ENCODE measurements at regions not wholly inside any gene's neighbourhood (a gene's known extent, or its start where the extent isn't known, plus 50 kb on each side); places are given as distances from the start of the nearest gene placed in this dataset.
A peak's percentile ranks its signal among the peaks of the same experiment; 100 is the strongest.

GRCh38 chr9:80867731-80868130, 821.6 kb downstream of the TLE1 start:
- Histone ChIP-seq H3K27ac (ENCODE audit: low read length) (no peak overlapping the region), H3K36me3 (ENCODE audit: control insufficient read depth, insufficient read depth, low read length) (no peaks in the 10 kb centered on the region), H3K4me1 (ENCODE audit: control insufficient read depth, insufficient read depth, low read length) (no peaks in the 10 kb centered on the region), H3K4me3 (ENCODE audit: low read length) (no peak overlapping the region), H3K27me3 (ENCODE audit: control insufficient read depth, insufficient read depth, low read length) (no peaks in the 10 kb centered on the region), H3K9me3 (replicated peaks; ENCODE audit: control insufficient read depth, low read depth, low read length) (peaks cover 5% of the 10 kb centered on the region)
- no peak for DNase-seq

- WGBS (ENCODE audit: insufficient coverage), result no CpG with 5 or more reads among the region's 2 CpGs
These were observed 822.6 kb downstream of the TLE1 start for GRCh38 chr9:80866576-80867227.

DNA sequence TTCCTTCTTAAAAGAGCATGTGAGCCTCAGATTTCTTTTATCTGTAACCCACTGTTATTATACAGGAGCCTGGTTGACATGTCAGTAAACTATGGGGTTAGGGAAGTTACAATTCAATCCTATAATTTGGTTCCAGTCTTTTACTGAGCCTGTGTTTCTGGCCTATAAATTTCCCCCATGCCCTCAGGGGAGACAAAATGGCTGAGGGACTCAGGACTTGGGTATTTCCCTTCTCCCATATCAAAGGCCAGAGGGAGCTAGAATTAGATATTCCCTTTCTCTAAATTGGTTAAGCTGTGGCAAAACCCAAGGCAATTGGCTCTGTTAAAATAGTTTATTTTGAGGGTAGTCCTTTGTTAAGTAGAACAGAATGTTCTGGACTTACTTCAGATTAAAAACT, 823.2 kb downstream of the TLE1 start:
- DNase-seq, result no peak
- no peaks in the 10 kb centered on the region for H3K36me3 ChIP-seq (ENCODE audit: control insufficient read depth, insufficient read depth, low read length)
- H3K4me1 ChIP-seq (ENCODE audit: control insufficient read depth, insufficient read depth, low read length), result no peaks in the 10 kb centered on the region
- no peak overlapping the region for H3K27ac ChIP-seq (ENCODE audit: low read length)
- H3K27me3 ChIP-seq (ENCODE audit: control insufficient read depth, insufficient read depth, low read length), result no peaks in the 10 kb centered on the region
- H3K9me3 ChIP-seq (replicated peaks; ENCODE audit: control insufficient read depth, low read depth, low read length), result peaks cover 5% of the 10 kb centered on the region
- H3K4me3 ChIP-seq (ENCODE audit: low read length), result no peak overlapping the region

More at GRCh38 chr9:80866576-80867227, 822.6 kb downstream of the TLE1 start:
- Histone ChIP-seq H3K27ac (ENCODE audit: low read length) (no peak overlapping the region), H3K4me1 (ENCODE audit: control insufficient read depth, insufficient read depth, low read length) (no peaks in the 10 kb centered on the region), H3K27me3 (ENCODE audit: control insufficient read depth, insufficient read depth, low read length) (no peaks in the 10 kb centered on the region), H3K36me3 (ENCODE audit: control insufficient read depth, insufficient read depth, low read length) (no peaks in the 10 kb centered on the region), H3K9me3 (replicated peaks; ENCODE audit: control insufficient read depth, low read depth, low read length) (peaks cover 5% of the 10 kb centered on the region), H3K4me3 (ENCODE audit: low read length) (no peak overlapping the region)
- DNase-seq, result no peak

DNA sequence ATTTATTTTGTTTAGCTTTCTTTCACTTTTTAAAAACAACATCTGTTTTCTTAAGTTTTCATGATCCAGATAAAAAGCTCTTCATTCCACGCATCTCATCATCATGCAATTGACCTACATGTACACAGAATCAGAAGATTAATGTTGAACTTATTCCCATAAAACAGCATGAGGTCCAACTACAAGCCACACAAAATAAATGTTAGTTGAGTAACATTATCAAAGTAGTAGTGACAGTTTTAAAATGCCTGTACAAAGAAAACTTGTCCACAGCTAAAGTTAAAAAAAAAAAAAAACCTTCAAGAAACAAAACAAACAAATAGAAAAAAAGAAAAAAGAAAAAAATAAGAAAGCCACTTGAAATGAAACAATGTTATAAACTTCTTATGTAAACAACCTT, 846.3 kb downstream of the TLE1 start:
- H3K27ac ChIP-seq (ENCODE audit: low read length), result no peak overlapping the region
- no peaks in the 10 kb centered on the region for H3K9me3 ChIP-seq (replicated peaks; ENCODE audit: control insufficient read depth, low read depth, low read length)
- H3K36me3 ChIP-seq (ENCODE audit: control insufficient read depth, insufficient read depth, low read length), result no peaks in the 10 kb centered on the region
- no peak for DNase-seq
- H3K4me3 ChIP-seq (ENCODE audit: low read length), result no peak overlapping the region
- H3K27me3 ChIP-seq (ENCODE audit: control insufficient read depth, insufficient read depth, low read length), result no peaks in the 10 kb centered on the region
- peaks cover 2% of the 10 kb centered on the region for H3K4me1 ChIP-seq (ENCODE audit: control insufficient read depth, insufficient read depth, low read length)
- WGBS (ENCODE audit: insufficient coverage), result no CpG with 5 or more reads among the region's 1 CpG

DNA sequence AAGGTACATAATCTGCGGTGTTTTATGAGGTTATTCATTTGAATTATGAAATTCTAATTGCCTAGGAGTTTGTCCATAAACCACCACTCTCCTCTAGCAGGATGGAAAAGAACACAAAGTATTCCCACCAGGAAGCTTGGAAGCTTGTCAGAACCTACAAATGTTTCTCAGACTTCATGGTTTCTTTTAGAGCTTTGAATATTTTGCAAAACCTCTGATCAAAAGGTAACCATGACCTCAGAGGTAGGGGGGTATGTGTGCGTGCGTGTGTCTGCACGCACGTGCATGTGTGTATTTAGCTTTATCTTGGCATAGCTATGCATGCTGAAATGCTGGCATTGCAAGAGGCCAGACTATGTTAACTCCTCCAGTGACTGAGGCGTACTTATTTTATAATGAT, 847.0 kb downstream of the TLE1 start:
- DNase-seq, result peak; percentile 79
- no CpG with 5 or more reads among the region's 6 CpGs for WGBS (ENCODE audit: insufficient coverage)
- Histone ChIP-seq H3K27me3 (ENCODE audit: control insufficient read depth, insufficient read depth, low read length) (no peaks in the 10 kb centered on the region), H3K4me3 (ENCODE audit: low read length) (no peak overlapping the region), H3K9me3 (replicated peaks; ENCODE audit: control insufficient read depth, low read depth, low read length) (no peaks in the 10 kb centered on the region), H3K36me3 (ENCODE audit: control insufficient read depth, insufficient read depth, low read length) (no peaks in the 10 kb centered on the region), H3K4me1 (ENCODE audit: control insufficient read depth, insufficient read depth, low read length) (peaks cover 2% of the 10 kb centered on the region), H3K27ac (ENCODE audit: low read length) (no peak overlapping the region)

DNA sequence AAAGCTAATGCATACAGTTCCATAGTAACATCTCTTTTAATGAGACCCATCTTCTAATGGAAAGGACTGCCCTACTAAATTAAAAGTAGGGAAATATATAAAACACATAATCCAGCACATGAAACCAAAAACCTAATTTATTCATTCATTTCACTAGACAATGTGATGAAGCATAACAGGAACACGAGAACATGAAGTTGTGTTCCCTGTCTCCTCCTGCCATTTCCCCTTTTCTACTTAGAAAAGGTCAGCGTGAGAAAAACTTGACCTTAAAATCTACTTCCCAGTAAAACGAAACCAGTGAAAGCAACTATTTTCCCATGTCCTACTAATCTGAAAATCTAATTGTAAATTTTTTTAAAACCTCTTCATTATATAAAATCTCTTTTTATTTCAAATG, 847.5 kb downstream of the TLE1 start:
- no peaks in the 10 kb centered on the region for H3K36me3 ChIP-seq (ENCODE audit: control insufficient read depth, insufficient read depth, low read length)
- no peaks in the 10 kb centered on the region for H3K9me3 ChIP-seq (replicated peaks; ENCODE audit: control insufficient read depth, low read depth, low read length)
- H3K27me3 ChIP-seq (ENCODE audit: control insufficient read depth, insufficient read depth, low read length), result no peaks in the 10 kb centered on the region
- peaks cover 2% of the 10 kb centered on the region for H3K4me1 ChIP-seq (ENCODE audit: control insufficient read depth, insufficient read depth, low read length)
- H3K4me3 ChIP-seq (ENCODE audit: low read length), result no peak overlapping the region
- H3K27ac ChIP-seq (ENCODE audit: low read length), result no peak overlapping the region
- no CpG with 5 or more reads among the region's 3 CpGs for WGBS (ENCODE audit: insufficient coverage)
- DNase-seq, result peak; percentile 8

- peaks cover 2% of the 10 kb centered on the region for H3K4me1 ChIP-seq (ENCODE audit: control insufficient read depth, insufficient read depth, low read length)
These were observed 849.3 kb downstream of the TLE1 start for GRCh38 chr9:80839821-80840675.

DNA sequence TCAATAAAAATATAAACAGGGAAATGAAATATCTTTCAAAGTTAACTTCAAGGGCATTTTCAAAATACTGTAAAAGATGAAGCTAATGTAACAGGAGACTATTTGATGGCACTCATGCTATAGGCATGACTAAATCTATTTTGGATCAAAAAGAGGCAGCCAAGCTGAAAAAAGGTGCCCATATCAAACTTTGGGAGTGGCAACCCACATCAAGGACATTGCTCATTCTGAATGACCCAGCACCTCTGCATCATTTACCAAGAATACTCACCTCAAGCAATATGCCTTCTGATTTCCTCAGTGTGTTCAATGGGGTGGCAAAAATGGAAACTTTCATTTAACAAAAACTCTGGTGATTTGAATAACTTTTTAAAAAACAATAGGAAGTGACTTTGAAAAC, 853.3 kb downstream of the TLE1 start:
- Histone ChIP-seq H3K36me3 (ENCODE audit: control insufficient read depth, insufficient read depth, low read length) (no peaks in the 10 kb centered on the region), H3K27ac (ENCODE audit: low read length) (no peak overlapping the region), H3K9me3 (replicated peaks; ENCODE audit: control insufficient read depth, low read depth, low read length) (no peaks in the 10 kb centered on the region), H3K27me3 (ENCODE audit: control insufficient read depth, insufficient read depth, low read length) (no peaks in the 10 kb centered on the region), H3K4me1 (ENCODE audit: control insufficient read depth, insufficient read depth, low read length) (no peaks in the 10 kb centered on the region), H3K4me3 (ENCODE audit: low read length) (no peak overlapping the region)
- DNase-seq, result no peak

More at GRCh38 chr9:80839821-80840675, 849.3 kb downstream of the TLE1 start:
- H3K27ac ChIP-seq (ENCODE audit: low read length), result no peak overlapping the region
- H3K4me3 ChIP-seq (ENCODE audit: low read length), result no peak overlapping the region
- no peaks in the 10 kb centered on the region for H3K36me3 ChIP-seq (ENCODE audit: control insufficient read depth, insufficient read depth, low read length)
- WGBS (ENCODE audit: insufficient coverage), result no CpG with 5 or more reads among the region's 6 CpGs
- DNase-seq, result no peak
- H3K9me3 ChIP-seq (replicated peaks; ENCODE audit: control insufficient read depth, low read depth, low read length), result no peaks in the 10 kb centered on the region
- no peaks in the 10 kb centered on the region for H3K27me3 ChIP-seq (ENCODE audit: control insufficient read depth, insufficient read depth, low read length)

GRCh38 chr9:80831751-80832150, 857.6 kb downstream of the TLE1 start:
- no peak for DNase-seq
- H3K4me3 ChIP-seq (ENCODE audit: low read length), result no peak overlapping the region
- no peaks in the 10 kb centered on the region for H3K4me1 ChIP-seq (ENCODE audit: control insufficient read depth, insufficient read depth, low read length)
- WGBS (ENCODE audit: insufficient coverage), result no CpG with 5 or more reads among the region's 1 CpG
- no peak overlapping the region for H3K27ac ChIP-seq (ENCODE audit: low read length)
- H3K36me3 ChIP-seq (ENCODE audit: control insufficient read depth, insufficient read depth, low read length), result no peaks in the 10 kb centered on the region
- H3K9me3 ChIP-seq (replicated peaks; ENCODE audit: control insufficient read depth, low read depth, low read length), result no peaks in the 10 kb centered on the region
- no peaks in the 10 kb centered on the region for H3K27me3 ChIP-seq (ENCODE audit: control insufficient read depth, insufficient read depth, low read length)

DNA sequence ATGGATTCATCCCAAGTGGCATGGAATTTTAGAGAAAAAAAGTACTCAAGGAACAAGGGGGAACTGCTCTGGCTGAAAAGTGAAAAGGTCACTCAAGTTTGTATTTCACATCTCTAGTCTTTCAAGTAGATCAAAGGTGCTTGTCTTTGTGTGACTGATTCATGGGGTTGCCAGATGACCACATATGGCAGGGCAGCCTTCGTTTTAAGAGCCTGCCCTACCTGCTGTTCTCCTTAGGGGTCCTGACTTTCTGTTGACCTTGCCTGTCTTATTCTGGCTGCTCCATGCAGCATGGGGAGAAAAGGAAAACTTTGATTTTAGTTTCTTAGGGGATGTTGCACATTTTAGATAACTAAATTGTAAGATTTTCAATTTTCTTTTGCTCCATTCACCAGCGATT, 877.7 kb downstream of the TLE1 start:
- Histone ChIP-seq H3K27ac (ENCODE audit: low read length) (no peak overlapping the region), H3K9me3 (replicated peaks; ENCODE audit: control insufficient read depth, low read depth, low read length) (no peaks in the 10 kb centered on the region), H3K4me3 (ENCODE audit: low read length) (no peak overlapping the region), H3K4me1 (ENCODE audit: control insufficient read depth, insufficient read depth, low read length) (no peaks in the 10 kb centered on the region), H3K27me3 (ENCODE audit: control insufficient read depth, insufficient read depth, low read length) (no peaks in the 10 kb centered on the region), H3K36me3 (ENCODE audit: control insufficient read depth, insufficient read depth, low read length) (no peaks in the 10 kb centered on the region)
- DNase-seq, result no peak
- no CpG with 5 or more reads among the region's 2 CpGs for WGBS (ENCODE audit: insufficient coverage)
